ENCODE measurements at regions not wholly inside any gene's neighbourhood (a gene's known extent, or its start where the extent isn't known, plus 50 kb on each side); places are given as distances from the start of the nearest gene placed in this dataset.

DNA sequence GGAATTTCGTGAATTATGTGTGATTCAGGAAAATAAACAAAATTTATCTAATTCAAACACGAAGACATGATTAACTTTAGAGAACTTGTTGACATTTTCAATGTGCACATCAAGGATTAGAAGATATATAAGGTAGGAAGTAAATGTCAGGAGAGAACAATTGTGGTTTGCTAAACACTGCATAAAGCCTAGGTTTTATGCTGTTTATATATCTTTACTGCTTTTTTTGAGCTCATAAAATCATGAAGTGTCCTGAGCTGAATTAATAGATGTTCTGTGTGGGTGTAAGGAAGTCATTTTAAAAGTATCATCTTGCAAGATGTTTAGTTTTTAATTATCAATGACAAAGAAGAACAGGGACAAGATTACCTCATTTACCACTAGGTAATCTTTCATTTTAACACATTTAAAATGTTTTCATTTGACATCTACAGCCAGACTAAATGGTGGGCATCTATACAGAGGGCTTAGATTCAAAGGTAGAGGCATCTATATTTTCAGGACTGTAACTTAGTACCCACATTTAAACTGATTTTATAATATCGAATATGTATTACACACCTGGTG, 382.8 kb downstream of the ADAMTS20 start:
- no peak overlapping the region for H3K4me3 ChIP-seq (ENCODE audit: control insufficient read depth, low read depth, low read length)
- no peak for TF ChIP-seq CTCF (IDR thresholded peaks at IDR 0.05; ENCODE audit: control insufficient read depth, insufficient read depth, low read depth, low read length, missing control alignments)
- DNase-seq (ENCODE audit: low read depth): no peak

DNA sequence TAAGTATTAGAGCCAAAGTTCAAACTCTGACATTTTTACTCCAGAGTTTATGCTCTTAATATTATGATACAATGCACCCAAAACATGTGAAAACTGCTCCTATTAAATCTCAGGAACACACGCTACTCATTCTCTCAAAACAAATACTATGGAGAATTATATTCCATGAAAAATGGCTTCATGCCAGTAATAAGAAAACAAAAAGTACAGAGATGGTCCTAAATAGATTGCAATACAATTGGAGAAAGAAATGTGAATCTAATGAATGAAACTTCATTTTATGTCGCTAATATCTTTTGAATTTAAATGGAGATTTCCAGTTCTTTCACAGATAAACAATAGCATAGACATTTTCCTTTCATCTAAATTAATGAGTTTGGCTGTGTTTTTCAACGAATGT, 384.3 kb downstream of the ADAMTS20 start:
- TF ChIP-seq CTCF (IDR thresholded peaks at IDR 0.05; ENCODE audit: control insufficient read depth, insufficient read depth, low read depth, low read length, missing control alignments): no peak
- no peak for DNase-seq (ENCODE audit: low read depth)
- H3K4me3 ChIP-seq (ENCODE audit: control insufficient read depth, low read depth, low read length): no peak overlapping the region

GRCh38 chr12:43165351-43165750, 386.7 kb downstream of the ADAMTS20 start:
- no peak for TF ChIP-seq CTCF (IDR thresholded peaks at IDR 0.05; ENCODE audit: control insufficient read depth, insufficient read depth, low read depth, low read length, missing control alignments)
- no peak overlapping the region for H3K4me3 ChIP-seq (ENCODE audit: control insufficient read depth, low read depth, low read length)
- DNase-seq (ENCODE audit: low read depth): no peak

- no peak for TF ChIP-seq CTCF (IDR thresholded peaks at IDR 0.05; ENCODE audit: control insufficient read depth, insufficient read depth, low read depth, low read length, missing control alignments)
- no peak for DNase-seq (ENCODE audit: low read depth)
These were observed 389.9 kb downstream of the ADAMTS20 start for GRCh38 chr12:43162138-43162537.

GRCh38 chr12:43159506-43159905, 392.5 kb downstream of the ADAMTS20 start:
- no peak overlapping the region for H3K4me3 ChIP-seq (ENCODE audit: control insufficient read depth, low read depth, low read length)
- TF ChIP-seq CTCF (IDR thresholded peaks at IDR 0.05; ENCODE audit: control insufficient read depth, insufficient read depth, low read depth, low read length, missing control alignments): no peak
- DNase-seq (ENCODE audit: low read depth): no peak

More at GRCh38 chr12:43162138-43162537, 389.9 kb downstream of the ADAMTS20 start:
- H3K4me3 ChIP-seq (ENCODE audit: control insufficient read depth, low read depth, low read length): no peak overlapping the region

DNA sequence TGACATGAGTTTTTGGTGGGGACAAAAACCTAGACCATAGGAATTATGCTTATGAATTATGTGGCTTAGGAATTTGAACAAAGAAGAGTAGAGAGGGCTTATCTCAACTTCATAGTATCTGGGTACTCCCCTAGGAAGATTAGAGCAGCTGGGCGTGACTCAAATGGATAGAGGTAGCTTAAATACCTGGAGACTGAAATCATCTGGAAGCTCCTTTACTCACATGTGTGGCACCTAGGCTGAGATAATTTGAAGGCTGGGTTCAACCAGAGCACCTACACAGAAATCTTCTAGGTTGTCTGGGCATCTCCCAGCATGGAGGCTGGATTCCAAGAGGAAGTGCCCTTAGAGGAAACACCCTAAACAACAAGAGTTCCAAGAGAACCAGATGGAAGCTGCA, 393.9 kb downstream of the ADAMTS20 start:
- H3K4me3 ChIP-seq (ENCODE audit: control insufficient read depth, low read depth, low read length): no peak overlapping the region
- DNase-seq (ENCODE audit: low read depth): no peak
- TF ChIP-seq CTCF (IDR thresholded peaks at IDR 0.05; ENCODE audit: control insufficient read depth, insufficient read depth, low read depth, low read length, missing control alignments): no peak

- no peak for TF ChIP-seq CTCF (IDR thresholded peaks at IDR 0.05; ENCODE audit: control insufficient read depth, insufficient read depth, low read depth, low read length, missing control alignments)
- no peak overlapping the region for H3K4me3 ChIP-seq (ENCODE audit: control insufficient read depth, low read depth, low read length)
- DNase-seq (ENCODE audit: low read depth): no peak
These were observed 396.6 kb downstream of the ADAMTS20 start for GRCh38 chr12:43155376-43155775.

Data from AG09309 (cell line).